Vagina (tissue), 2 donors: ENCODE measurements at regions not wholly inside any gene's neighbourhood (a gene's known extent, or its start where the extent isn't known, plus 50 kb on each side); places are given as distances from the start of the nearest gene placed in this dataset.

ENCODE experiments used
- DNase-seq, 2 donors: peaks; one replicate each; pipeline ENCODE4 v3.0.0-alpha.2; 2017; ENCODE audit errors: extremely low spot score in 2 of 2
- H3K27ac ChIP-seq: fragments of 200-600 bp; sonication (generic); one replicate; pipeline ENCODE4 v1.5.1; 2019
- H3K27me3 ChIP-seq: fragments of 200-600 bp; sonication (generic); one replicate; pipeline ENCODE4 v1.5.1; 2019
- H3K36me3 ChIP-seq, 2 donors: fragments of 200-600 bp; sonication (generic); one replicate each; pipeline ENCODE4 v1.5.1; 2017 to 2019
- H3K4me1 ChIP-seq: fragments of 200-600 bp; sonication (generic); one replicate; pipeline ENCODE4 v1.5.1; 2019
- H3K4me3 ChIP-seq, 2 donors: fragments of 200-600 bp; sonication (generic); 1 replicate in 1 of 2; 2 replicates in 1 of 2; pipeline ENCODE4 v1.5.1; 2016 to 2019
- H3K9me3 ChIP-seq: fragments of 200-600 bp; sonication (generic); one replicate; pipeline ENCODE4 v1.5.1; 2019
- CTCF ChIP-seq, 3 experiments: fragments of 450-650 bp in 2 of 3; fragments of 200-600 bp in 1 of 3; sonication (generic) in 1 of 3; IDR thresholded peaks; one replicate each; pipeline ENCODE4 v1.5.1; 2017 to 2019; ENCODE audit warnings: antibody characterized with exemption in 3 of 3, mild to moderate bottlenecking in 2 of 3, moderate library complexity in 2 of 3
- POLR2A ChIP-seq, 2 donors: fragments of 450-650 bp; IDR thresholded peaks; one replicate each; pipeline ENCODE4 v1.6.1; 2017; ENCODE audit warnings: antibody characterized with exemption in 2 of 2, mild to moderate bottlenecking in 2 of 2, moderate library complexity in 2 of 2
- POLR2AphosphoS5 ChIP-seq, 2 donors: sonication (generic); formaldehyde crosslinking; IDR thresholded peaks; one replicate each; pipeline ENCODE4 v1.9.0; 2017; ENCODE audit warnings: antibody characterized with exemption in 2 of 2, mild to moderate bottlenecking in 2 of 2, low read depth in 1 of 2; ENCODE audit not compliant: insufficient read depth in 1 of 2
- intact Hi-C: fragments of 100-400 bp; cut with DNase I; formaldehyde crosslinking; loops from one replicate; pipeline ENCODE4 v1.15.1; 2023

- H3K4me3 ChIP-seq, result no peak overlapping the region
- DNase-seq, result no peak
- no peaks in the 10 kb centered on the region for H3K9me3 ChIP-seq
- TF ChIP-seq CTCF (IDR thresholded peaks at IDR 0.05) (no peak), POLR2AphosphoS5 (IDR thresholded peaks at IDR 0.05; ENCODE audit: insufficient read depth in 1 of 2, low read depth in 1 of 2) (no peak), POLR2A (IDR thresholded peaks at IDR 0.05) (no peak)
- intact Hi-C loops, result no loop called here
- no peaks in the 10 kb centered on the region for H3K27me3 ChIP-seq
- no peaks in the 10 kb centered on the region for H3K4me1 ChIP-seq
- H3K27ac ChIP-seq, result no peak overlapping the region
- no peaks in the 10 kb centered on the region for H3K36me3 ChIP-seq
Observed at GRCh38 chr18:5710676-5711075, 166.9 kb upstream of the EPB41L3 start.

DNA sequence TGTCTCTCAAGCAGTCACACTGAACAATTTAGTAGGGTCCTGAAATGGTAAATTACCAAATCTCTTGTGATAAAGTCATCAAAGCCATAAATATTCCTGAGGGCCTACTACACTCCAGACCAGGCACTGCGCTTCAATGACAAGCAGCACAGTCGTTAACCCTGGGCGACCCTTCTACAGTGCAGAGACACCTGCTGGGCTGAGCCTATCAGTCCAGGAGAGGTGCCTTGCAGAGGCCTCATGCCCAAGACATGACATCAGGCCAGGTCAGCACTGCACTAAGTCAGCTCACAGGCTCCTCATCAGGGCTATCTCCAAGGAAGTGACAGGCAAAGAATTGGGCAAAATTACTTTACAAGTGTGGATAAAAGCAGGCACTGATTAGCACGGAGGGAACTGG, 166.4 kb upstream of the EPB41L3 start:
- intact Hi-C loops, result no loop called here
- H3K27me3 ChIP-seq, result no peaks in the 10 kb centered on the region
- H3K36me3 ChIP-seq, result no peaks in the 10 kb centered on the region
- TF ChIP-seq CTCF (IDR thresholded peaks at IDR 0.05), result no peak
- TF ChIP-seq POLR2A (IDR thresholded peaks at IDR 0.05), result no peak
- TF ChIP-seq POLR2AphosphoS5 (IDR thresholded peaks at IDR 0.05; ENCODE audit: insufficient read depth in 1 of 2, low read depth in 1 of 2), result no peak
- no peaks in the 10 kb centered on the region for H3K4me1 ChIP-seq
- H3K27ac ChIP-seq, result no peak overlapping the region
- no peak overlapping the region for H3K4me3 ChIP-seq
- H3K9me3 ChIP-seq, result no peaks in the 10 kb centered on the region
- no peak for DNase-seq

- Histone ChIP-seq H3K27me3 (no peaks in the 10 kb centered on the region), H3K4me3 (no peak overlapping the region), H3K9me3 (no peaks in the 10 kb centered on the region), H3K36me3 (no peaks in the 10 kb centered on the region), H3K27ac (no peak overlapping the region), H3K4me1 (no peaks in the 10 kb centered on the region)
- TF ChIP-seq CTCF (IDR thresholded peaks at IDR 0.05) (no peak), POLR2A (IDR thresholded peaks at IDR 0.05) (no peak), POLR2AphosphoS5 (IDR thresholded peaks at IDR 0.05; ENCODE audit: insufficient read depth in 1 of 2, low read depth in 1 of 2) (no peak)
- intact Hi-C loops, result no loop called here
- DNase-seq, result no peak
Observed at GRCh38 chr18:5709476-5710095, 165.8 kb upstream of the EPB41L3 start.

DNA sequence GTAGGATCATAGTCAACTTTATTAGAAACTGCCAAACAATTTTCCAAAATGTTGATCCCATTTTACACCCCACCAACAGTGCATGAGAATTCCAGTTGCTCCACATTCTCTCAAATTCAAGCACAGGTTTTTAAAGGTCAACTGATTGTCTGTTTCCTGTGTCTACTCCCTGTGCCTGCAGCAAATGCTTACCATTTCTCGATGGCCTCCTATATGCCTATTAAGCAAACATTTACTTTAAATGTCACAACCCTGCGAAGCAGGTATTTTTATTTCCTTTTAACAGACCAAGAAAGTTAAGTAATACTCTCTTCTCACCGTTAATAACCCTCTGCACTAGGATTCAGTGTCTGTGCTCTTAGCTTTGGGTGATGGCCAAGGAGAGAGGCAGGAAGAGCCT, 163.8 kb upstream of the EPB41L3 start:
- intact Hi-C loops, result no loop called here
- no peak overlapping the region for H3K4me3 ChIP-seq
- H3K36me3 ChIP-seq, result no peaks in the 10 kb centered on the region
- H3K9me3 ChIP-seq, result no peaks in the 10 kb centered on the region
- no peak overlapping the region for H3K27ac ChIP-seq
- H3K4me1 ChIP-seq, result no peaks in the 10 kb centered on the region
- no peak for DNase-seq
- no peak for TF ChIP-seq POLR2A (IDR thresholded peaks at IDR 0.05)
- TF ChIP-seq CTCF (IDR thresholded peaks at IDR 0.05), result no peak
- no peak for TF ChIP-seq POLR2AphosphoS5 (IDR thresholded peaks at IDR 0.05; ENCODE audit: insufficient read depth in 1 of 2, low read depth in 1 of 2)
- no peaks in the 10 kb centered on the region for H3K27me3 ChIP-seq

DNA sequence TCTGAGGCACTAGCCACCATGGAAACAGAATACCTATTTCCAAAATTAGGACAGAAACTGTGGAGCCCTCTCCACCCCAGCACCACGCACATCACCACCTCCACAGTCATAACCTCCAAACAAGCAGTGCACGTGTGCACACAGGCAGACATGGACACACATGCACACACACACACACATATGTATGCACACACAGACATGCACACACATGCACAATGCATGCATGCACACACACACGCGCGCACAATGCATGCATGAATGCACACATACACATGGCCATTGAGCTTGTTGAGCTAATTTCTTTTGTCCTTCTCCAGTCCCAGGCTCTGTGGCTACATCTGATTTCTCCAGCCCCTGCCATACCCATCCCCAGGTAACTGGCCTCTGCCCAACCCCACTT, 161.6 kb upstream of the EPB41L3 start:
- no peak for TF ChIP-seq POLR2AphosphoS5 (IDR thresholded peaks at IDR 0.05; ENCODE audit: insufficient read depth in 1 of 2, low read depth in 1 of 2)
- no peak for TF ChIP-seq POLR2A (IDR thresholded peaks at IDR 0.05)
- no peak for TF ChIP-seq CTCF (IDR thresholded peaks at IDR 0.05)

More for the DNA sequence above, 161.6 kb upstream of the EPB41L3 start:
- Histone ChIP-seq H3K27me3 (no peaks in the 10 kb centered on the region), H3K9me3 (no peaks in the 10 kb centered on the region), H3K4me3 (no peak overlapping the region), H3K36me3 (no peaks in the 10 kb centered on the region), H3K27ac (no peak overlapping the region), H3K4me1 (no peaks in the 10 kb centered on the region)
- intact Hi-C loops, result no loop called here
- no peak for DNase-seq
